DMS79 (cell line): ENCODE measurements at regions not wholly inside any gene's neighbourhood (a gene's known extent, or its start where the extent isn't known, plus 50 kb on each side); places are given as distances from the start of the nearest gene placed in this dataset.
"Not testable (repeated sequence)": the region's sequence is repeated elsewhere in the genome, so short reads cannot be mapped to it uniquely, and the experiment has no call there.

Source experiments
- DNase-seq: peaks from one replicate; lab custom pipeline; 2025; lab: John Stamatoyannopoulos, UW

DNA sequence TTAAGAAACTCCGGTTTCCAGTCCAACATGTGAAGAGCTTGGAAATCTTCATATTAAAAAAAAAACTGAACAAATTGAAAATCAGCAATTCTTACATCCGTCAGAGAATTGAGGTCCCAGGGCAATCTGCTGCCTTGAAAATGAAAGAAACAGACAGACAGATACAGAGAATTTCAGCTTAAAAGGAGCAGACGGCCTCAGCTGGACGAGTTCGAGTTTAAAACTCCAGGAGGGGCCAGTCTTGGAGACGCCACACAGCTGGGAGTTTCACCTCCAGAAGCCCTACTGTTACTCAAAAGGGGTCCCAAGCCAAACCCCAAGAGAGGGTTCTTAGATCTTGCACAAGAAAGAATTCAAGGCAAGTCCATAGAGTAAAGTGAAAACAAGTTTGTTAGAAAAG lies 226.5 kb upstream of the ARL4C start:
- no peak for DNase-seq

DNA sequence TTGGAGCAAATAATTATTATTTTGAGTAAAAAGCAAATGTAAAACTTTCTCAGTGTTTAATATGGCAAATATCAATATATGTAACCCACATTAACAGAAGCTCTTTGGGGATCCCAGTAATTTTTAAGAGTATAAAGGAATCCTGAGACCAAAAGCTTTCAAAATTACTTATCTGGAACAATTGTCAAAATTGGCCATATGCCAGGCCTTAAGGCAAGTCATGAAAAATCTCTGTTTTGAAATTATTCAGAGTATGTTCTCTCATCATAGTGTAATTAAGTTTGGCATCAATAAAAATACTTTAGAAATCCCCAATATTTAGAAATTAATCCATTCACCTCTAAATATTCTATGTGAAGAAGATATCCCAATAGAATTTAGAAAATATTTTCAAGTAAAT lies 225.3 kb upstream of the ARL4C start:
- no peak for DNase-seq

DNA sequence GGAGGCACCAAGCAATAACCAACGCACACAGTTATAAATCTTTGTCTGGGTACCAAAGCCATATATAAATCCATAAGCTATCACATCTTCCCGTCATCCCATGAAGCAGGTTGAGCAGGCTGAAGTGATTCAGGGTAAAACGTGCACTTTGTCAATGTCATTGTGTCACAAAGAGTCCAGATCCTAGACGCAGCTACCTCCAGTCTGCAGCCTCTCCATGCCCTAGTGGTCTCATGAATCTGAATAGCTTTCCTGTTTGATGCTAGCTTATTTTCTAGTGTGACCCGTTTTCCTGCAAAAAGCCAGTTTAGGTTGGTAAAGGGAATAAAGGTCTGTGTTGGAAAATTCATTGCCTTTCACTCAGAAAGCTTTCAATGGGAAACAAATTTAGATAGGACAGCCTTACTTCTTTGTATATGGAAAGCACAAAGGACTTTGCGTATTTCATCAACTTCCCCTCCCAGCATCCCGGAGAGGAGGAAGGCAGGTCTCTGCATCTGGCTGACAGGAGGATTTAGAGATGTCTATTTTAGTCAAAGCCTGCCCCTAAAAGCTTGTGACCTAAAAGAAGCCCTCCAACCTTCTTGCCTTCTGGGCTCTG lies 222.3 kb upstream of the ARL4C start:
- DNase-seq: no peak

DNA sequence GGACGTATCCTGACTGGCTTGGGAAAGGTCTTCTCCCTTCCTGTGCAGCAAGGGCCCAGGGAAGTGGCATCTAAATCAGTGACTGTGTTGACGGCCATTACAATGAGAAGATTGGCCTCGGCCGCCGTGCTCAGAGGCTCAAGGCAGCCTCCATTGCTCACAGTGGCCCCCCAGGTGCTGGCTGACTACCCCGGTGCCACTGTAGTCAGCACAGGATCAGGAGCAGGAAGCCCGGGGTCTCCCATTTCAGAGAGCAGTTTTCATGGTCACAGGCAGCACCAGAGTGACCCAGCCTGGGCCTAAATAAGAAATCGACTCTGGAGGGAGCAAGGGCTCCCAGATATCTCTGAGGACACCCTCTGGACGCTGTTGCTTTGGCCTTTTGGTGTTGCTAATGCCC lies 219.4 kb upstream of the ARL4C start:
- no peak for DNase-seq

DNA sequence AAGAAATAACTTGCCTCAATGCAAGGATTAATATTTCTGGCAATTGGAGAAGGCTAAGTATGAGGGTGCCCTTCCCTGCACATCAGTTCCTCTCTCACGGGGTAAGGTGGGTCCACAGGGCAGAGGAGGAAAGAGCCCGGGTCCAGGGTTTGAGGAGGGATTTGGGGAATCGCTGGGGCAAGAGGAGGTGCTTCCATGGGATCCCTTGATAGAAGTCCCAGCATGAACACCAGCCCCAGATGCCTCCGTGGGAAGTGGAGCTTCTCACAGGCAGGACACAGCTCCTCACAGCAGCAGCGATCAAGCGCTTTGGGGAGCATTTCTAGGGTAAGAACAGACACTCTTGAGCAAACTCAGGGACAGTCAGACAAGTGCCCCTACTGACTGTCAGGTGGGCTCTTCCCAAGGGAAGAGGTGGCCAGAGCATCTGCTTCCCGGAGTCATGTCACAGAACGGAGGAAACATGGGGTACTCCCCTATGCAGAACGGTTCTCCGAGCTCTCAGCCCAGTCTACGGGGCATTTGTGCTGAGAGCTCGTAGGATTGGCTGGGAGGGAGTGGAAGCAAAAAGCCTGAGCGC lies 218.9 kb upstream of the ARL4C start:
- DNase-seq: no peak

DNA sequence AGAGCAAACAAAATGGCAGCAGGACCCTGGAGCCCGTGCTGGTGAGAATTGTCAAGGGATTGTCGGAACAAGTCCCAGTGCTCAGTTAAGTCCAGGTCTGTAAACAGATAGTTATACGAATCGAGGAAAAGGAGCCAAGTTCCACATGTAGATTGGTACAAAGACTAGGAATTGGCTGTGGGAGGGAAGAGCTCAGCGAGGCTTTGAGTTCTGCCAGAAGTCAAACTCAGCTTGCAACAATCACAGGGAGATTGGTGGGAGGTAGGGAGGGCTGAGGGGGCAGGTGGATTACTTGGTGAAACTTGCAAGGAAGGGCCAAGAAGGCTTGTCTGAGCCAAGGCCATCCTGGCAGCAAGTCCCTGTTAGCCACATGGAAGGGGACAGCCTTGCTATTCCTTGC lies 217.8 kb upstream of the ARL4C start:
- DNase-seq: no peak

DNA sequence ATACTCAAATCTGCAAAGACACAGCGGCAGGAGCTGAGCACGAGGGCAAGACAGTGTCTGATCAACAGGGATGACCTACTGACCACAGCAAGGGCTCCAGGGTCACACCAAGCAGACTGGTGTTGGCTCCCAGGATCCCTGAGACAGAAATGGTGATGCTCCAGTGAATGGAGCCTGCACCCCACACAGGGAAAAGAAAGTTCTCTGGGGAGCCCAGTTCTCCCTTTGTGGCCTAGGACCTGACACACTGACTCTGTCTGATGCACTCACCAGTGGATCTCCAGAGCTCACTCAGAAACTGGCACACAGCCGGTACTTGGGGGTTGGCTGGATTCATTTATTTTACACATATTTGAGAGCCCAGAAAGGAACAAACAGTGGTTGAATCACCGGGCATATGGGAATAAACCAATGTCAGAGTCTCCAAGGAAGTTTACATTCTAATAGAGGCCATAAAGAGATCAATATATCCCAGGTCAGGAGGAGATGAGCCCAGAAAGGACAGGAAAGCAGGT lies 215.6 kb upstream of the ARL4C start:
- no peak for DNase-seq

DNA sequence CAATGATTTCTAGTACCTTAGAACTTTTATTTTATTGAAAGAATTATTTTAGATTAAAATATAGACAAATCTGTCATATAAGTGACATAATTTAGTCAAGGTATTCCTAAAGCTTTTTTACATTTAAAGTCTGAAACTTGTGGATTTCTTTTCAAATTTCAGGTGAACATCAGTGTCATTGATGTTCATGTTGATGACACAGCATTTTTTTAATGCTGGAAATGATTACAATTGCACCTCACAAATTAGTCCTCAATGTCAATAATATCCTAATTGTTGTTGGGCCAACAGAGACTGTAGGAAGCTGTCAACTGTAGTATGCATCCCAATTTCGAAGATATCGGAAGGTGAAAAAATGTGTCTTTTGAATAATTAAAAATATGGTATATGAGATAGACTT lies 214.4 kb upstream of the ARL4C start:
- no peak for DNase-seq

DNA sequence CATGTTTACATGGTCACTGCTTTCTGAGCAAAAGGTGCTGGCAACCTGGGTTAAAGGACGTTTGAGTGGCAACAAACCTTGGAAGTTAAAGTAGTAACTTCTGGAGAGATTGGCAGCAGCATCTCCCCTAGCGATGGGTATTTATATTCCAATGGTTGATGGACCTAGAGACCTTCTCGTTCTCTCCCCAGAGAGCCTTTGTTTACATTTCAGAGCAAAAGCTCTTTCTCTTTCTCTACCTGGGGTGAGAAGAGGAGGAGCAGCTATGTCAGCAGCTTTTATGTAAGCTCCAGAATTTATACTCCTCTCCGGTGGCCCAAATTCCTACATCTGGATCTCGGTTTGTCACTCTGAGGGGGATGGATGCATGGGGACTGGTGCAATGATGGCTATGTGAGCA lies 213.7 kb upstream of the ARL4C start:
- DNase-seq: no peak

DNA sequence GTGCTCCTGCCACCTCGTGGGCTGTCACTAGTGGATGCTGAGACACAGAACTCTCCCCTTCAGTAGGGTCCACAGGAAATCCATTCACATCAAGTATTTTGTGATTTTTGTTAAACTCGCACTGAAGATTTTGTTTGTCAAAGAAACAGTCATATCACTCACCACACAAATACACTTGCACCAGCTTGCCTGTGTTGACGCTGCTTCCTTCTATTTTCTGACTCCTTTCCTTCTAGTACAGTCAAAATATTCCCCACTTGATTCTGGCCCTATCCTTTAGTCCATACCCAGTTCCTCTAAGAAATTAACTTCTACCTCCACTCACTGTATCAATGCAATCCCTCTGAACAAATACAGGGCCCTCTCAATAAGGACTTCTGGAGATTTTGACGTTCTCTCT lies 213.2 kb upstream of the ARL4C start:
- DNase-seq: no peak

DNA sequence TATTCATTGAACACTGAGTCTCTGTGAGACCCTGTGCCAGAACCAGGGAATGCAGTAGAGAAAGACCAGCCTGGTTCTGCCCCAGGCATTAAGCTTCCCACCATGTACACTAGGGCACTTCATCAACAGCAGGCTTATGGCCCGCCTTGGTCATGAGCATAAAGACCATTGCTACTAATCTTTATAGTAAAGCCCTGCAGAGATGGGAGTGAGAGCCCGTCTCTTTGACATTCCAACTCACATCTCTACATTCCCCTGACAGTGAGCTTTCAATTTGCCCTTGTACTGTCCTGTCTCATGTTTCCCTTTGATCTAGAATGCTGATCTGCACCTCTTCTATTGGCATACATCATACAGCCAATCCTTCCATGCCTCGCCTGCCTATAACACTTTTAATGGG lies 211.8 kb upstream of the ARL4C start:
- no peak for DNase-seq

DNA sequence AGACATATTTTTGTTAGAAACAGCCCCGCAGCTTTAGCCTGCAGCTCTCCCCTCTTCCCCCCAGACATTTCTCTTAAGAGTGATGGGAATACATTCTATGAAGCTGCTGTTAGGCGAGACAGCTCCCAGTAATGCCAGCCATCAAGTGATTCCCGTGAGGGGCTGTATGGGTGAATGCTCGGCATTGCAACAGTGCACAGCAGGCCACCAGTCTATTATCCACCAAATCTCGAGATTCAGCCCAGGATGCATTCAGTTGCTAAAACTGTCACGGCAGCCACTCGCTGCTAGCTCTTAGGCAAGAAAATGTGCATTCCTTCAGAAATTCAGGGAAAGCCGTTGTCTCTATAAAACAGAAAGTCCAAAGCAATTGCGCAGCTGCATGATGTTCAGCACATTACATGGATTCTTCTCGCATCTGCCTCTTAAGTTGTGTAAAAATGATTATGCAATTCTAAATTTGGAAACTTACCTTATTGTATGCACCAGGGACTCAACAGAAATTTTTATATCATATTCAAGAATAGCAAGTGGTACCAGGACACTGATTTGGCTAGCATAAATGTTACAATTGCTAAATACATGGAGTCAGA lies 211.3 kb upstream of the ARL4C start:
- no peak for DNase-seq

DNA sequence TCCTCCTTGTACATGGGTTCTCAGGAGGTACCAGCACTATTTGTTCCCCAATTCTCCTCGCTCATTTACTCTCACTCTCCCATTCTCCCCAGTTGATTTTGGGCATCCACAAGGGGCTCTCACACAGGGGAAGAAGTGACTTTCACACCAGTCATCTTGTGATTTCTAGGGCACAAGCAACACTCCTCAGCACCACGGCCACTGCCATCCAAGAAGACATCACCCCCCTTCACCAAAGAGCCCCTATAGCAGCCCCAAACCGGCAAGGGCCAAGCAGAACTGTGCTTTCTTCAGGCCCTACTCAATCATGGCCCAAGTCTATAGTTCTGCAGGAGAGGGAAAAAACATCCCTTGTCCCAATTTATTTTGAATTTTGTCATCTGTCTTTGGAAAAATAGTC lies 209.2 kb upstream of the ARL4C start:
- no peak for DNase-seq

DNA sequence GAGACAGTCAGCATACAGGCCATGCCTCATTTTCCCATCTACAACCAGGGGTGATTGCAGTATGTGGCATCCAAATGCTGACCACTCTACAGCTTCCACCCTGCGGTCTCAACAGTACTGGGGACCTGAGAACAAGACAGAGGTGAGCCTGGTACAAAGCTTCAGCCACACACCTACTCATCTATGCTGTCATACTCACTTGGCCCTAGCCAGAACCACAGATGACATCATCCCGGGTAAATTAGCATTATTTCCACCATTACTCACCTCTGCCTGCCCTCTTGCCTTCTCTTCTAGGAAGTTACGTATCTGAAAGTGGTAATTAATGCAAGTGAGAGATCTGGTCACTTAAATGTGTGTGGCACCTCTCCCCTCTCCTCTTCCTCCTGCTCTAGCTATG lies 208.2 kb upstream of the ARL4C start:
- no peak for DNase-seq

DNA sequence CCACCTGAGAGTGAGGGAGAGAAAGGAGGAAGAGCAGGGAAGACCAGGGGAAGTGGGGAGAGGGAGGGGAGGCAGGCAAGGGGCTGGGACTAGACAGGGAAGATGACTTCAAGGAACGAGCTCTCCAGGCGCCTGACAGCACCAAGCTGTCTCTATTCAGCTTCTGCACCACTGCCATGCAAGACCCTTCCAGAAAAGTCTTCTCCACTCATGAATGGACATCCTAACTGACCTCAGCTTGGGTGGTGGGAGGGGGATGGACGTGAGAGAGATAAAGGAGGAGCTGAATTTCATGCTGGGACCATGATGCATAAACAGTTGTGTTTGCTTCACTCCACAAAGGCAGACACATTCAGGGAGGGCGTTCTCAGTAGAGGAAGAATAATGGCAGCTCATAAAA lies 206.4 kb upstream of the ARL4C start:
- DNase-seq: no peak

DNA sequence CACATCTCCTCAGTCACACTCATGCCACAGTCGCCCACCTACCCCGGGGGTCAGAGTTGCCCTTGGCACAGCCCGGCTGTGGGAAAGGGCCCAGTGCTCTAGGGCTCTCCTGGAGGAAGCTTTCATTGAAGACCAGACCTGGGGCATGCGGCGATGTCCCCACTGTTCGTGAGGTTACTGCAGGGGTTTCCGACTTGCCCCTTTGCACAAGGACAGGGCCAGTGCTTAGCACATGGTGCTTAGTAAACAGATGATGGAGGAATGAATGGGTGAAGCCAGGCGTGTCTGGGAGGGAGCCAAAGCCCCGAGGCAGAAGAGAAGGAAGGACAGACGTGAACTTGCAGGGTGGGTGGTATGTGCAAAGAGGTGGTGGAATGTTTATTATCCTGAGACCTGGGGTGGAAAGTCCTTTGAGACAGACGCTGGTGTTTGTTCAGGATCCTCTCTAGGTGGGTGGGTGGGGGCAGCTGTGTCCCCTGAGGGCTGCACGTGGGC lies 205.9 kb upstream of the ARL4C start:
- no peak for DNase-seq

DNA sequence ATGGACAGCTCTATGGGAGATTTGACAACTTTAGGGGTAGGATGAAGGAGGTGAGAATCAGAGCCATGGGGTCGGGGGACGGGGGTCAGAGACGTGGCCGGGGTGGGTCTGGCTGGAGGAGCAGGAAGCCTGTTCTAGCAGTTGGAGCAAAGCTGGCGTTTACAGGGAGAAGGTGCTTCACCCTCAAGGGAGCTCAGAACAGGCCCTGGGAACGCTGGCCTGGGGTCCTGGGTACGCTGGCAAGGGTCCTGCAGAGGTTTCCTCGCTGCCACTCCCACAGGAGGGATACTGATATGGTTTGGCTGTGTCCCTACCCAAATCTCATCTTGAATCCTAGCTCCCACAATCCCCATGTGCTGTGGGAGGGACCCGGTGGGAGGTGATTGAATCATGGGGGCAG lies 205.0 kb upstream of the ARL4C start:
- DNase-seq: no peak

DNA sequence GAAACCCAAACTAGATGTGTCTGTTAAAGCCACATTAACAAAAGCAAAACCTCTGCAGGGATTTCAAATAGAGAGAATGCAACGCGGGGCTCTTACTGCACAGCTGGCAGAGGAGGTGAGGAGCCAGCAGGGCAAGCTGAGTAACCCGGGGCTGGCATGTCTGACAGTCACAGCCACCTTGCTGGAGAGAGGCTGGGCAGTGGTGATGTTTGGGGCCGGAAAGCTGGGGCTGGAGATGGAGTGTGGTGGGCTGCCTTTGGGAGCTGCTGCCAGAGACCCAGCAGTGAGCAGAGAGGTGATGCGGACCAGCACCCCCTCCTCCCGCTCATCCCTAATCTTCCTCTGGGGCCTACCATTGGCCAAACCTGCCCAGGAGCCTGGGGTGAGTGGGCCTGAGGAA lies 204.5 kb upstream of the ARL4C start:
- no peak for DNase-seq

DNA sequence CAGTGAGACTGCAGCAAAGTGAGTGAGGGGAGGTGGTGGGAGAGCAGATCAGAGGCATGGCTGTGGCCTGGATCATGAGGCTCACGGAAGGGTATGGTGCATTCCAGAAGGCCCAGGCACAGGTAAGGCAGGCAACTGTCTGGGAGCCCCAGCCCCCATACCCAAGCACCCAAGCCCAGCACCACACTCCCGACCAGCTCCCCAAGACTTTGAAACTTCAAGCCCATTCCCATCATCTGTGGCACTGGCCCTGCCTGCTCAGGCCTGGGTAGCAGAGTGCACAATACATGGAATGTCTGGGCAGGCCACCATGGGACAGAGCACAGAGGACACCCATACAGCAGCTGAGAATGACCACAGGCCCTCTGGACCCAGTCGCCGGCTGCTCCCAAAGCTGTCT lies 202.6 kb upstream of the ARL4C start:
- DNase-seq: no peak

DNA sequence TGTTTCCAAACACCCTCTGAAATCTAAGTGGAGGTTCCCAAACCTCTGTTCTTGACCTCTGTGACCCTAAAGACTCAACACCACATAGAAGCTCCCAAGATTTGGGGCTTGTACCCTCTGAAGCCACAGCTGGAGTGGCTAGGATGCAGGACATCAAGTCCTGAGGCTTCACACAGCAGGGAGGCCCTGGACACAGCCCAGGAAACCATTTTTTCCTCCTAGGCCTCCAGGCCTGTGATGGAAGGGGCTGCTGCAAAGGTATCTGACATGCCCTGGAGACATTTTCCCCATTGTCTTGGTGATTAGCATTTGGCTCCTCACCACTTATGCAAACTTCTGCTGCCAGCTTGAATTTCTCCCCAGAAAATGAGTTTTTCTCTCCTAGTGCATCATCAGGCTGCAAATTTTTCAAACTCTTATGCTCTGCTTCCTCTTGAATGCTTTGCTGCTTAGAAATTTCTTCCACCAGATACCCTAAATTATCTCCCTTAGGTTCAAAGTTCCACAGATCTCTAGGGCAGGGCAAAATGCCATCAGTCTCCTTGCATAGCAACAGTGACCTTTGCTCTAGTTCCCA lies 200.5 kb upstream of the ARL4C start:
- DNase-seq: not testable (repeated sequence)

DNA sequence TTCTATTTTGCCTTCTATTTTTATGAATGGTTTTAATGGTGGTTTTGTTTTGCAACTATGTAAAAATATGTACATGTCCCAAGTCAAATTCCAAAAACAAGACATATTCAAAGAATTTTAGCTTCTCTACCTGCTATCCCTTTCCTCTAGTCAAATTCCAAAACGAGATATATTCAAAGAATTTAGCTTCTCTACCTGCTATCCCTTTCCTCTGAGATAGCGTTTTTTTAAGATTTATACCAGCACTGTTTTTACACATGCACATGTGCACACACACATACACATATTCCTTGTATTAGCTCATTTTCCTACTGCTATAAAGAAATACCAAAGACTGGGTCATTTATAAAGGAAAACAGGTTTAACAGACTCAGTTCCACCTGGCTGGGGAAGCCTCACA lies 199.1 kb upstream of the ARL4C start:
- no peak for DNase-seq

DNA sequence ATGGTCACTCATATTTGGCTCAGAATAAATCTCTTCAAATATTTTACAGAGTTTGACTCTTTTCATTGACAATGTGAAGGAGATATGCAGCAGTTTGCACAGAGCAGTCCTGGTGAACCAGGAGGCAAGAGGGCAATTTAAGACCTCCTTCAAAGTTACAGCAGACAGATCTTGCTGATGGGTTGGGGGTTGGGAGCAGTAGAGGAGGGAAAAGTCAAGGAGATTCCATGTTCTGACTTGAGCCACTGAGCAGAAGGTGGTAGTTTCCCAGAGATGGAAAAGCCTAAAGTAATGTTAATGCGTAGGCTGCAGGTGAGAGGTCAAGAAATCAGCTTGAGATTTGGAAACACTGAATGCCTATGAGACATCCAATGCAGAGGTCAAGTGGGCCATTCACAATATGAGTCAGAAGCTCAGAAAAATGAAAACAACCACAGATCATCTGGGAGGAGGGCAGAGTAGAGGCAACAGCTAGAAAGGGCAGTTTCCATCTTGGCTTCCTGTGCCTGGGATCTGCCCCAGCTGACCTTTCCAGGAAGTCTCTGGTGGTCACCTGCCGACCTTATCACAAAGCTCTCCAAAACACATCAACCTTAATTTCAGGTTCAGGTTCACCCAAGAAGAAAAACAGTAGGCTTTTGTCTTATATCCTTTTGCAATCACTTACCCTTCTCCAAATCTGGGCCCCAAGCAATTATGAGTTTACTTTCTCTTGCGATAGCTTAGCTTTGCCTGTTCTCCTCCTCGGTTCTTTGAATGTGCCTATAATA lies 197.5 kb upstream of the ARL4C start:
- no peak for DNase-seq
